ENCODE measurements at regions not wholly inside any gene's neighbourhood (a gene's known extent, or its start where the extent isn't known, plus 50 kb on each side); places are given as distances from the start of the nearest gene placed in this dataset.

DNA sequence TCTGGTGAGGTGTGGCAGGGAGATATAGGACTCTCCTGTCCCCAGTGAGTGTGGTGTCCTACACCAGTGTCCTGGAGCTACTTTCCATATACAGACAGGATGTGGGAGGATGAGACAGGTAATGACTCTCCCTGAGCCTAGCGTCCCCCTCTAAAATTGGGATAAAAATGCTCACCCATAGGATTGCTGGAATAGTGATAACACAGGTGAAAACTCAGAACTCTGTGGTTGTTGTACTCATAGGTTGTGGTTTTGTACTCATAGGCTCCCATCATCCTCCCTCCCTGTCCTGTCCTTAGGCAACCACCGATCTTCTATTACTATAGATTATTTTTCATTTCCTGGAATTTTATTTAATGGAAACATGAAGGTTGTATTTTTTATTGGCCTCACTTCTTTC is 60.7 kb upstream of the NXF3 start:
- no peak overlapping the region for H3K18ac ChIP-seq (ENCODE audit: extremely low read depth, low read length)
- H3K4ac ChIP-seq (replicated peaks; ENCODE audit: insufficient read length, low read depth, low read length): no peak overlapping the region
- H3K4me1 ChIP-seq (replicated peaks in 1 of 4; ENCODE audit: control insufficient read depth in 3 of 4, insufficient read depth in 4 of 4, low read length in 3 of 4): no peaks in the 10 kb centered on the region
- H3K56ac ChIP-seq (replicated peaks; ENCODE audit: insufficient read length, low read depth, low read length): no peak overlapping the region
- DNase-seq (ENCODE audit: low read depth in 1 of 2, low spot score in 2 of 2): no peak
- no peak overlapping the region for H2BK15ac ChIP-seq (ENCODE audit: low read length)
- no peak overlapping the region for H3K9ac ChIP-seq (replicated peaks in 1 of 4; ENCODE audit: extremely low read depth in 1 of 4, low read depth in 3 of 4, low read length in 3 of 4)
- no peak overlapping the region for H2AK5ac ChIP-seq (ENCODE audit: low read depth, low read length)
- no peak overlapping the region for H4K8ac ChIP-seq (ENCODE audit: extremely low read depth, insufficient read depth, low read length)
- no peak overlapping the region for H3K4me2 ChIP-seq (ENCODE audit: insufficient read depth in 1 of 2, low read depth in 2 of 2, low read length in 2 of 2)
- no peak overlapping the region for H2BK120ac ChIP-seq (replicated peaks; ENCODE audit: low read depth, low read length)
- no peak overlapping the region for H3K27ac ChIP-seq (ENCODE audit: low read depth, low read length)
- H3K14ac ChIP-seq (ENCODE audit: insufficient read length): no peak overlapping the region
- H3K79me2 ChIP-seq (ENCODE audit: control insufficient read depth in 1 of 2, insufficient read depth in 2 of 2, low read length in 2 of 2): no peaks in the 10 kb centered on the region
- no peaks in the 10 kb centered on the region for H3K79me1 ChIP-seq (ENCODE audit: low read depth, low read length)
- H2BK5ac ChIP-seq (ENCODE audit: low read depth, low read length): no peak overlapping the region
- no peaks in the 10 kb centered on the region for H4K20me1 ChIP-seq (replicated peaks in 1 of 2; ENCODE audit: control insufficient read depth in 1 of 2, insufficient read depth in 2 of 2, low read length in 2 of 2)
- no peak overlapping the region for H3K4me3 ChIP-seq (ENCODE audit: extremely low read depth in 1 of 4, insufficient read depth in 2 of 4, low read depth in 3 of 4, low read length in 4 of 4)
- no peak overlapping the region for H2BK12ac ChIP-seq (ENCODE audit: low read depth, low read length)
- no peaks in the 10 kb centered on the region for H3K23me2 ChIP-seq (ENCODE audit: low read depth, low read length)
- H4K5ac ChIP-seq (ENCODE audit: insufficient read length, low read depth, low read length): no peak overlapping the region
- H3K23ac ChIP-seq (ENCODE audit: insufficient read length): no peak overlapping the region
- no peak overlapping the region for H2BK20ac ChIP-seq (ENCODE audit: low read length)
- H4K91ac ChIP-seq (replicated peaks; ENCODE audit: insufficient read length, low read length): no peak overlapping the region
- ChIA-PET CTCF (ENCODE audit: partially characterized antibody) (interaction anchor here (1.2 kb wide), 1 partner anchor 23 kb away, joined by 3 read pairs; no protein-coding TSS in a partner anchor), POLR2A (ENCODE audit: partially characterized antibody) (no interaction called here)
- H3K27me3 ChIP-seq (replicated peaks in 1 of 4; ENCODE audit: control insufficient read depth in 3 of 4, extremely low read depth in 1 of 4, insufficient read depth in 3 of 4, low read length in 3 of 4): no peaks in the 10 kb centered on the region
- no peak for FAIRE-seq
- no peaks in the 10 kb centered on the region for H3K36me3 ChIP-seq (ENCODE audit: control insufficient read depth in 2 of 4, insufficient read depth in 4 of 4, low read length in 3 of 4)
- no peaks in the 10 kb centered on the region for H3K9me3 ChIP-seq (ENCODE audit: insufficient read depth in 2 of 2, low read depth in 1 of 2, low read length in 1 of 2)
- no peak overlapping the region for H2AFZ ChIP-seq (ENCODE audit: low read length)
- WGBS, 2 experiments (ENCODE audit: extremely low coverage in 1 of 2, insufficient coverage in 1 of 2, insufficient read length in 1 of 2, insufficient replicate concordance in 2 of 2, low coverage in 1 of 2, low lambda C conversion rate in 2 of 2, missing lambda C conversion rate in 1 of 2): 83% methylated on average over 2 of the region's 2 CpGs; no CpG with 5 or more reads in 1 of the 2 experiments
- no peak for TF ChIP-seq PHF8 (conservative IDR thresholded peaks at IDR 0.05; ENCODE audit: low read depth, low read length)
- TF ChIP-seq POLR2A (IDR thresholded peaks at IDR 0.05; ENCODE audit: control extremely low read depth in 1 of 2, low read depth in 2 of 2, low read length in 2 of 2): no peak
- no peak for TF ChIP-seq SIN3A (conservative IDR thresholded peaks at IDR 0.05 in 1 of 2, IDR thresholded peaks at IDR 0.05 in 1 of 2; ENCODE audit: low read depth in 1 of 2, low read length in 2 of 2)
- no peak for TF ChIP-seq SUZ12 (IDR thresholded peaks at IDR 0.05; ENCODE audit: low read length)
- no peak for TF ChIP-seq HDAC2 (IDR thresholded peaks at IDR 0.05; ENCODE audit: borderline replicate concordance in 1 of 2, low read depth in 2 of 2, low read length in 2 of 2)
- TF ChIP-seq POLR2AphosphoS5 (IDR thresholded peaks at IDR 0.05; ENCODE audit: low read depth, low read length): no peak
